HTR-8/SVneo (cell line): ENCODE measurements at regions not wholly inside any gene's neighbourhood (a gene's known extent, or its start where the extent isn't known, plus 50 kb on each side); places are given as distances from the start of the nearest gene placed in this dataset.

Source experiments
- DNase-seq: peaks from one replicate; pipeline ENCODE4 v3.0.0; 2011; ENCODE audit warnings: low spot score, mixed read lengths; ENCODE audit not compliant: insufficient read length
- FAIRE-seq: peaks from 2 replicates; lab custom pipeline; 2011; peaks lifted over from hg19 to GRCh38; lab: Jason Lieb, UNC

DNA sequence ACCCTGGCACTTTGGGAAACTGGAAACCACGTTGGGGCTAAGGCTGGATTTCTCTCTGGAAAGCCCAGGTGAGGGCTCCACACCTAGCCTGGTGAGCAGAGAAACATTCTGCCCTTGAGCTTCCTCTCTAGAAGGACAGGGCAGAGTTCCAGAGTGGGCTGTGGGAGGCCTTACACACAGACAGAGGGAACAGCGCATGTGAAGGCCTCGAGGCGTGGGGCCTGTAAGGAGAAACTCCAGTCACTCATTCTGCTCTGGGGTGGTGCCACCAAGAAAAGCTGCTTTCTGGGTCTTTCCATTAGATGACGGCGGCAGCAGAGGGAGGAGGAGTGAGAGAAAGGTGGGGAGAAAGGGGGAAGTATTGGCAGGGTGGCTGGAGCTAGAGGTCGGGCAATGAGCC is 183.1 kb downstream of the CHST1 start:
- no peak for DNase-seq
- FAIRE-seq: no peak

DNA sequence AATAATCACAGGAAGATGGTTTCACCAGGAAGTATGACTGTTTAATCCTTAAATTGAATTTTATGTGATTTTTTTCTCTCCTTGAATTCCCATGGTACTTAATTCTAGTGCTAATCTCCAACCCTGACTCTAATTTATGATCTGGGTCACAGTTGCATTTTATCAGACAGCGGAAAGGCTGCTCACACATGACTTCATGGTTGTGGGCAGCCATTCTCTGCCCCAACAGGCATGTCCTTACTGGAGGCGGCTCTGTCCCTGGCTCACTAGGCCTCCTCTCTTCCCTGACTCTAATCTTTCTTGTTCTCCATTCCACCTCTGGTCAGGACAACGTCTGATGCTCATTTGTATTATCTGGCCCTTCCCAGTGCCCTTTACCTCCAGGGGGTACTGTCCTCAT is 184.4 kb downstream of the CHST1 start:
- no peak for DNase-seq
- FAIRE-seq: no peak

DNA sequence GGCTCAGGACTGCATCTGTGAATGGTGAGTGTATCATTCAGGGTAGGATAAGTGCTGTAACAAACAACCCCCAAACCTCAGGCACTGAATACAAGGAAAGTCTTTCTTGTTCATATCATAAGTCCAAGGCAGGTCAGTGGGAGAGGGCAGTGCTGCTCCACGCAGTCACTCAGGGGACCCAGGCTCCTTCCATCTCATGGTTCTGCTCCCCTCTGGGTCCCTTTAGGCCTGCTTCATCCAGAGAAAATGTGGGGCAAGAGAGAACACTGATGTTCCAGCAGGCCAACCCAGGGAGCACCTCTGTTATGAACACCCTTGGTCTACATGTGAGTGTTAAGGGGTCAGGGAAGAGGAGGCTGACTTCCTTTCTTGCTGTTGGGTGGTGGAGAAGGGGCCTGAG is 187.8 kb downstream of the CHST1 start:
- FAIRE-seq (no peak), DNase-seq (no peak)

DNA sequence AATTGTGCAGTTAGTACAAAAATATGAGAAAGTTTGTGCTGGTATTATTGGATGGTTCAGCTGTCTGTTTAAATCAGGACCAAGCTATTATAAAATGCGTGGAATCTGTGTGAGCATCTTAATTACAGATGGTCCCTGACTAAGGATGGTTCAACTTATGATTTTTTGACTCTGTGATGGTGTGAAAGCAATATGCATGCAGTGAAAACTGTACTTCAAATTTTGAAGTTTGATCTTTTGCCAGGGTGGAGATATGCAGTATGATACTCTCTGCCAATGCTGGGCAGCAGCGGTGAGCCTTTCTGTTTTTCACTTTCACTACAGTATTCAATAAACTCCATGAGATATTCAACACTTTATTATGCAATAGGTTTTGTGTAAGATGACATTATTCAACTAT is 189.3 kb downstream of the CHST1 start:
- no peak for DNase-seq

DNA sequence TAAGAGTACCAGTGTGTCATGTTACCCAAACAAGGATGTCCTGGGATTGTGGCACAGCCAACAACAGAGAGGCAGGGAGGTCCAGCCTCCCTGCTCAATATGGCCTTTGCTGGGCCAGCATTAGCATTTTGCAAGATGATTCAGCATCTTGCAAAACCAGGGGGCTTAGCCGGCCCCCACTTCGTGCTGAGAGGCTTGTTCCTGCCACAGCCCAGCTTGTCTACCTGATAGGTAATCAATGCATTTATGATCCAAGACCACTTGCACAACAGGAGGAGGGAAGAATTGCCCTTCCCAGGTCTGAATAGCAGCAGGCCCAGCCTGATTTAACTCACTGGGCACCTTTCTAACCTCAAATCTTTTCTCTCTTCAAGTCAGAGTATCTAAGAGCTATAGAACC is 189.0 kb upstream of the SYT13 start:
- DNase-seq (no peak), FAIRE-seq (no peak)

More for the DNA sequence above, 189.3 kb downstream of the CHST1 start:
- FAIRE-seq: no peak

DNA sequence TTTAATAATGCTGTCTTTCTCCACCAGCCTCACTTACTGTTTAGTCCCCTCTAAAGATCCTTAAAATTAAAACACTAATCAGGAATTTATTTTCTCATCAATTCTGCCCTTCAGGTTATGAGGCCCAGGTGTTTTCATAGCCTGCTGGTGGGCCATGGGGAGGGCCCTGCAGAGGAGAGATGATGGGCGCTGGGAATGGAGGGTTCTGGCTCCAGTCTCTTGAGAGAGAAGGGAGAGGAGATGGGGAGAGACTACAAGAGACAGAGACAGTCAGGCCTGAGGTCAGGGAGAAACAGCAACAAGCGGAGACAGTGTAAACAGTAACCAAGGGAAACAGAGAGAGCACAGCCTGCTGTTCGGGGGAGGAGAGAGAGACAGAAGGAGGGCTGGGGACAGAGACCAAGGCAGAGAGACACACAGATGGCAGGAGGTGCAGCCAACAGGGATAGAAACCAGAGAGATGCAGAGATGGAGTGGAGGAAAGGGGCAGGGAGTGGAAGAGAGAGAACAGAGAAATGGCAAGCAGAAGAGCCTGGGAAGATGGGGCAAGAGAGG is 187.3 kb upstream of the SYT13 start:
- no peak for FAIRE-seq
- no peak for DNase-seq

DNA sequence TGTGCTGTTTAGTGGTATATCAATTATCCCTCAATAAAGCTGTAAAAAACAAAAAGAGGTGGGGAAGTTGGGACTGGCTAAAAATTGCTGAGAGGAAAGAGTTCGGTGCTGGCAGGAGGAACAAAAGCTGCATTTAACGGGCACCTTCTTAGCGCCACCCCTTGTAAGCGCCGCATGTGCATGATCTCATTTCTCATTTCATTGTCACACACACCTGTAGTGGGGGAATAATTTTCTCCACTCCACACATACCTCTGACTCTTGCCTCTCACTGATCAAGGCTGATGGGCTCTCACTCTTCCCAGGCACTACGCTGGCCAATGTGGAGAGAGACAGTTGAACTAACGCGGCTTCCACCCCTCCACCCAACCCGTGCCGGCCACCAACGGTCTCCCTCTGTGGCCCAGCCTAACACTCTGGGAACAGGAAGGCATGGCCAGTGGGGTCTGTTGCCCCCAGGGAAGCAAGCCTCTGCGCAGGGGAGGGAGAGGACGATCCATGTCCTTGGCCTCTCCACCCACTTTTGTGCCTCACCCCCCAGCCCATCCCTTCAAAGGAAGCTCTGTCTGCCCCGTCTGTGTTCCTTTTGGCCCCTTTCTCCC is 186.7 kb upstream of the SYT13 start:
- DNase-seq (no peak), FAIRE-seq (no peak)

DNA sequence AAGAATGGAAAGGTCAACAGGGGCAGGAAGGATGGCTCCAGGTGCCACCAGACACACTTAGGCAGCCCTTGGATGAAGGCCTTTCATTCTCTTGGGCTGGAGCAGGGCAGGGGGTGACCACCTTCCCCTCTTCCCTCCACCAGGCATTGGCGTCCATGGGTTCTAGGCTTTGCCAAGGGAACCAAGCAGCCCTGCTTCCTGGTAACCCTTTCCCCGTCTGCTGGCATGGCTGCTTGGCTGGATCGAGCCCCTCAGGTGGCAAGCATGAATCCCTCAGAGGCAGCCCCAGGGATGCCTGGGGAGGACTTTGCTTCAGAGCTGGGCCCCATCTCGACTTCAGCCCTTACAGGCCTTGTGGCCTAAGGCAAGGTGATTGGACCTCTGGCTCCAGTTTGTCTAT is 185.1 kb upstream of the SYT13 start:
- DNase-seq: no peak
- FAIRE-seq: no peak

DNA sequence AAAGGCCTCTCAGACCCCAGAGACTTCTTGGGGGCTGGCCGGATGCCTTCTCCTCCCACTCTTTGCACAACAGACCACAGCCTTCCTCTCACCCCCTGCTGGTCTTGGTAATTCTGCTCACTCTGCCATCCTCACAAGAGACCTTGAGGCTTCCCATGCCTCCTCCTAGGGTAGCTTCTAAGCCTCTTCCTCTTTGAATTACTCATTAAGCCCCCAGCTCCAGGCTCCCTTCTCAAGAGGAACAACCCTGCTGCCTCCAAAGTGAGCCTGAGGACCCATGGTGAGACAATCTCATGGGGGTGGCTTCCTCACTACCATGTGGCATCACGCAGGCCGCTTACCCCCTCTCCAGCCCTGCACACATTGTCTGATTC is 184.6 kb upstream of the SYT13 start:
- DNase-seq (no peak), FAIRE-seq (no peak)

DNA sequence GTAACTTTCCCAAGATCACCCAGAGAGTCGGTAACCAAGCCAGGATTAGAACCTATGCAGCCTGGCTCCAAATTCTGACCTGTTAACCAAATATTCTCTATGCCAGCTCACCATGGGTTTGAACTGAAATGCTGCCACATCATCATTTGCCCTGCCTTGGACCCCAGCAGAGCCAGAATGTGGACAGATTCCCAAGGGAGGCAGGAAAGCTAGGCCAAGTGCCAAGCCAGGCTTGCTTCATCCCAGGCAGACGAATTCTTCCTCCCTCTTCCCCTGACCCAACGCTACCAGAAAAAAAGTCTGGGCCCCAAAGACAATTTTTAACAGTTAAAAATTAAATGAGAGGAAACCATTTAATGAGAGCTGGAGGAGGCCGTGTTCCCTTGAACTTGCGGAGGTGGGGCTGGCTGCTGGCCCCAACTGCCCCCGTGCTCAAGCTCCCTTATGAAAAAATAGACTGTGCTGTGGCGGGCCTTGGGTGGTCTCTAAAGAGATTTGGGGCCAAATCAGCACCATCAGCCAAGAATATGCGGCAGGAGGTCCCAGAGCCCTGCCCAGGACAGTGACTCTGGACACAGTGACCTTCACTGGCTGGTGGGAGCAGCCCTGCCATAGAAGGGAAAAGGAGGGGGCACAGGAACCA is 184.1 kb upstream of the SYT13 start:
- DNase-seq (no peak), FAIRE-seq (no peak)

DNA sequence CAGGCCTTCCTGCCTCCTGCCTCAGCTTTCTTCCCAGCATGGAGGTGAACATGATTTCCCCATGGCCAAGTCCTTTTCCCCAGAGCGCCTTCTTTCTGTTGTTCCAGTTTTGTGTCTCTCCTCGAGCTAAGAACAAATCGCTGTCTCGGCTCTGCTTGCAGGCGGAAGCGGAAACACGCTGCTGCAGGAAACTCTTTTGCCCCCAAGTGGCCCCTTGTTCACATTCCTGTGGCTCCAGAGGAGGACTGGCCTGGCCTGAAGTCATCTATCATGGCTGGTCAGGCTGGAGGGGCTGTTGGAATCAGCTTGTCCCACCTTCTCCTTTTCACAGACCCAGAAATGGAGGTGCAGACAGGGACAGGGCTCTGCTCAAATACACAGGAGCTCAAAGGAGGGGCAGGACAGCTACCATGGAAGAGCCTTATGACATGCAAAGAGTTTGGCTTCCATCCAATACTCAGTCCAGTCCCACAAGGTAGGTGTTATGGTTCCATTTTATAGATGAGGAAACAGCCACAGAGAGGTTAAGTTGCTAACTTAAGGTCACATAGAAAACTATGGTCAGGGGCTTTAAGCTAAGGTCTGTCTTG is 182.2 kb upstream of the SYT13 start:
- DNase-seq (peak; percentile 31), FAIRE-seq (no peak)

DNA sequence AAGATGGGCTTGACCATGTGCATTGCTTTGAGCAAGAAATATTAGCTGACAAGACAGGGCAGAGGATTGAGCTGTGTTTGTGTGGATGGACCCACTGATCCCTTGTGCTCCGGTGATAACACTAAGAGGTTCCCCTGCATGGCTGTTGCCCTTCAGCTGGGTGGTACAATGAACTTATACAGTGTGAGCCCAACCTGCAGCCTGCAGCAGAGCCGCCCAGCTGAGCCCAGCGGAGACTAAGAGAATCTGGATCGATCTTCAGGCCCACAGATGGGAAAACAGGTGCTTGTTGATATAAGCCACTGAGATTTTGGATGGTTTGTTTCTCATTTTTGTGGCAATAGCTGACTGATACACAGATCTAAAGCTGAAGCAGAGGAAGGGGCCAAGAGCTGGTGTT is 177.4 kb upstream of the SYT13 start:
- FAIRE-seq (no peak), DNase-seq (no peak)

DNA sequence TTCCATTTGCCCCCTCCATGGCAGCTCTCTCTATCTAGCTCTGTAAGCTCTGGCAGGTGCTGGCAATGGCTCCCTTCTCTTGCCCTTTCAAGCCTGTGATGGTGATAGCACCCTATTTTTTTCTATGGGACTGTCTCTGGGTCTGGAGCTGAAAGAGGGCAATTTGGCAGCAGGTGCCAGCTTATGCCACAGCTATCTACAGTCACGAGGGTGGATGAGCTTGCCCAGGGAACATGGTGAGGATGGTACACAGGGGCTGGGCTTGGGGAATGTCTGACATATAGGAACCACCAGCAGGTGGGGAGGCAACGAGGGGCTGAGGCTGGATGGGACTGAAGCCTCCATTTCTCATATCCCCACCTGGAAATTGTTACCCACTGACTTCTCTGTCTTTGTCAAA is 175.4 kb upstream of the SYT13 start:
- DNase-seq: no peak
- no peak for FAIRE-seq

DNA sequence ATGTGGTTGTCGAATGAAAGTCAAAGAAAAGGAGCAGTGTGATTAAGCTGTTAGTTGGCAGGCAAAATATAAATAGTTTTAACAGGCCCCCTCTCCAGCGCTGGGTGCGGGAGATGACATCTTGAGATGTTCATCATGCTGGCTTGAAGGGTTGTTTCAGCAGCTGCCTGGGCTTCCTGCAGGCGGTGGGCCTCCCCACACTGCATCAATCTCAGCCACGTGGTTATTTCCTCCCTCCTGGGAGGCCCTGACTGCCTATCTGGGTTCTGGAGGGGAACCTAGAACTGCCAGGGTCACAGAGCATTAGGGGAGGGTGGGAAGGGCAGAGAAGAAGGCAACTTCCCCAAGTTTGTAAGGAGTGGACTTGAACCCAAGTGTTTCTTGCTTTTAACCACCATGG is 173.3 kb upstream of the SYT13 start:
- no peak for FAIRE-seq
- DNase-seq: no peak

DNA sequence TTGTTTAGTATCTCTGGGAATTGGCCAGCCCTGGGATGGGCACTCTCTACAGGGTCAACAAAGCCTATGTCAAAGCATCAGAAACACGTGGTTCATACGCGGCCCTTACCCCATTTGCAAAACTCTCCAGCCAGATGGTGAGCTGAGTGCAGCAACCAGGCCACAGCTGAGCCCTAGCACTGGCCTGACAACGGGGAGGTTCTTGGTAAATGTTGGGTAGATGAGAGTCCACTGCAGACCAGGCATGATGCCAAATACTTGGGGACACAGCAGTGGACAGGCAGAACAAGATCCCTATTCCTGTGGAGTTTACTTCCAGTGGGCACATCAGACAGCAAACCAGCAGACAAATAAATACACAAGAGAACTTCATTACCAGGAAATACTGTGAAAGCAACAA is 172.1 kb upstream of the SYT13 start:
- no peak for DNase-seq
- no peak for FAIRE-seq

DNA sequence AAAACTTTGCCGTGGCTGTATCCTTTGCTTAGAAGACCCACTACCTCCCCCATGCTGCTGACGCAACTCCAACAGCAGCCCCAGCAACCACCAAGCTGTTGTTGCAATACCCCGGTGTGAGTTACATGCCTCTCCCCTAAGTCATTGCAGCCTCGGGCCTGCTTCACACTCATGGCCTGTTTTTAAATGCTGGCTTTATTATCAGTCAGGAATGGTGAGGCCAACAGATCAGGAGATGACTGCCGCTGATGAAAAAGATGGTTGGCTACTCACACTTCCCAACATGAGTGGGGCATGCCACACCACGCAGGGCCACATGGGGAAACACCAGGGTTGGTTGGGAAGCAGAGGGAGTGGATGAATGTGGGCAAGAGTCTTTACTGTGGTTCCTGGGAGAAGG is 171.5 kb upstream of the SYT13 start:
- DNase-seq: peak; percentile 34
- FAIRE-seq: peak; percentile 68

DNA sequence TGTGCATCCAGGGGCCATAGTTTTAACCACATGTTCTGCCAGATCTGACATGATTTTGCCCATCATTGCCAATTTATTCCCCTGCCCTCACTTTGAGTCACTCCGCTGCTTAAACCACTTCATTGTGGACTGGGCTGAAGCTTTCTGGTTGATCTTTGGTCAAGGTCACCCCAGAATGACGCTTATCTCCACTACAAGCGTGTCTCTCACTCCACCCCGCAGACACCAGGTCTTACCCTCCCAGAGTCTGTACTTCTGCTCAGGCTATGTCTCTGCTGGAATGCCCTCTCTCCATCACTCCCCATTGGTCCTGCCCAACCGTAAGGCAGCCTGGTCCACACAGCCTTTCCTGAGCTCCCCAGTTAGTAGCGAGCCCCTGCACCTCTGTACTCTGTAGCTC is 170.5 kb upstream of the SYT13 start:
- no peak for DNase-seq
- no peak for FAIRE-seq

DNA sequence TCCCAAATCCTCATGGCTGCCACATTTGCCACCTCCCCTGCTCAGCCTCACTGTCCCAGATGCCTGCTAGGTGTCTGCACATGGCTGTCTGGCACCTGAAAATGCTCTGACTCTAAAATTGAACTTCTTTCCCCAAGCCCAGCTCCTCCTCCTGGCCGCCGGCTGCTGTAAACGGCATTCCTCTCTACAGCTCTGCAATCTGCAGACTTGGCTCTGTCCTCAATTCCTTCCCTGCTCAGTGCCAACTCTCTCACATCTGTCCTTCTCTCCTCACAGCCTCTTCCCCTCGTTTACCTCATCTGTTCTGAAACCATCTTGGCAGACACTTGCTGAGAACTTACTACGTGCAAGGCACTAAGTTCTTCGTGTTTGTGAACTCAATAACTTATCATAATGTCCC is 169.4 kb upstream of the SYT13 start:
- no peak for FAIRE-seq

DNA sequence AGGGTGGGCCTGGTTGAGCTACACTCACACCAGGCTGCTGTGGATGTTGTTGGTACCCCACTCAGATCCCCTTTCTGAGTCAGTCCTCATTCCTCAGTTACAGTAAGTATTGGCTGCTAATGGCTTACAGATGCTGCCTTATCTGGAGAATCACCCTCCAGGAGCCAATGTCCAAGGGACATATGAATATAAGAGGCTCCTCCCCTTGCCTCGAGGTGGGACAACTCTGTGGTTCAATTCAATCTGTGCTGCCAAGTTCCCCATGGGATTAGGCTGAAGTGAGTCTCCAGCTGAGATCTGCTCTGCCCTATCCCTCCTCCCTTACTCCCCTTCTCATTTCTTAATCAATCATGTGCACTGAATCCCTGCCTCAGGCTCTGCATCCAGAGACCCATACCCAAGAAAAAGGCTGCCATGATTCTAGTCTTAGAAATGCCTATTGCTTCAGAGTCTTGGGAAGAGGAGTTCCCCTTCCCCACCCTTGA is 168.8 kb upstream of the SYT13 start:
- DNase-seq (no peak), FAIRE-seq (no peak)

More for the DNA sequence above, 169.4 kb upstream of the SYT13 start:
- DNase-seq: no peak

DNA sequence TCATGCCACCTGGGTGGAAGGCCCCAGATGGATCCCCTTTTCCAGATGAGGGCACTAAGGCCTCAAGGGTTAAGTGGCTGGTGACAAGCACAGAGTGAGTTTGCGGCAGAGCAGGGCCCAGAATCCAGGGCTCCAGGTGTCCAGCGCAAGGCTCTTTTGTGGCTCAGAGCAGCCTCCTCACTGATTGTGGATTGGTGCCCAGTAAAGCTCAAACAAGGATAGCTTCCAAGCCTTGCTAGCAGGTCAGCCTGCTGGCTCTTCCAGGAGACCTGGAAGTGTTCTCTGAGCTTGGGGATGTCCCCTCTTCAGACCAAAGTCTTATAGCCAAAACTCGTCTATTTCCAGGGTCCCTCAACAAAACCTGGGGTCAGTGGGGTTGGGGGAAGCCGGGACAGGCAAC is 167.6 kb upstream of the SYT13 start:
- no peak for FAIRE-seq
- DNase-seq: no peak

DNA sequence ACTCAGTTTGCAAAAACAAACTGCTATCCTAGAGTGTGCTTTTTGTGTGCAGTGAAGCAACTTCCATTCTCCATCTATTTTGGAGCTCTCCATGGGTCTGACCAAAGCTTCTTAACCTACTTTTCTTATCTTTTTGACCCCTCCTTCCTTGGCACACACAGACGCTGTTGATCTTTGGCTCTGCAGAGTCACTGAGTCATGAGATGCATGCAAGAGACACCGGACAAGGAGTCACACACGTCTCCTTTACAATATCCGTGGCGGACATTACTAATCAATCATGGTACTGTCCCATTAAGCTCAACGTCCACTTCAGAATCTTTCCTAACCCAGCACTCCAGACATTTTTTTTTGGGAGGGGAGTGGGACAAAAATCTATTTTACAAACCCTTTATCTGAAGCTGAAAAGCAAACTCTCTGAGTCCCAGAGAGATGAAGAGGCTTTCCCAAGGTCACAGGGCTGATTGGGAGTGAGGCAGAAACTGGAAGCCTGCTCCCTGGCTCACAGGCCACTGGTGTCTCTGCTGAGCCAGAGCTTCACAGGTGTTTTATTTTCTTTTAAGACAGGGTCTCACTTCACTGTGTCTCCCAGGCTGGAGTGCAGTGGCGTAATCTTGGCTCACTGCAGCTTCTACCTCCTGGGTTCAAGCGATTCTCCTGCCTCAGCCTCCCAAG is 165.8 kb upstream of the SYT13 start:
- no peak for DNase-seq
- no peak for FAIRE-seq
